OCI-LY7 (cell line): ENCODE measurements at regions not wholly inside any gene's neighbourhood (a gene's known extent, or its start where the extent isn't known, plus 50 kb on each side); places are given as distances from the start of the nearest gene placed in this dataset.

Source experiments
- BruUV-seq: library from RNA; stranded (reverse); fragments of 400-500 nt; replicated peaks from 2 replicates; lab custom pipeline; 2021; lab: Mats Ljungman, UMichigan
- CTCF ChIA-PET: fragments of 300-600 bp; sonication (Branson Sonifier 250); formaldehyde crosslinking; loops from one replicate; lab custom pipeline; 2022; ENCODE audit warnings: antibody characterized with exemption; ENCODE audit not compliant: unreplicated experiment; lab: Charles Lee
- POLR2A ChIA-PET: fragments of 300-600 bp; sonication (Branson Sonifier 250); formaldehyde crosslinking; loops from one replicate; lab custom pipeline; 2022; ENCODE audit warnings: antibody characterized with exemption; lab: Charles Lee
- DNase-seq: peaks from one replicate; pipeline ENCODE4 v3.0.0-alpha.2; 2015; ENCODE audit warnings: low spot score
- H2AFZ ChIP-seq: fragments of 200-600 bp; sonication (generic), shearing (Covaris generic); 2 replicates; pipeline ENCODE4 v1.6.1; 2014; ENCODE audit warnings: mild to moderate bottlenecking, antibody characterized with exemption, low read length, moderate library complexity
- H3K27ac ChIP-seq: fragments of 200-600 bp; sonication (generic); 2 replicates; pipeline ENCODE4 v1.5.1; 2014; ENCODE audit warnings: mixed run types, low read depth, mild to moderate bottlenecking, moderate library complexity, low read length, inconsistent platforms; ENCODE audit not compliant: poor library complexity, severe bottlenecking
- H3K36me3 ChIP-seq: fragments of 200-600 bp; sonication (generic); 2 replicates; pipeline ENCODE4 v1.6.1; 2014; ENCODE audit warnings: mild to moderate bottlenecking, antibody characterized with exemption, low read length, moderate library complexity, mixed read lengths; ENCODE audit not compliant: insufficient read depth
- H3K4me1 ChIP-seq: fragments of 200-600 bp; sonication (generic); 2 replicates; pipeline ENCODE4 v1.5.1; 2014; ENCODE audit warnings: mild to moderate bottlenecking, low read length; ENCODE audit not compliant: insufficient read depth, poor library complexity, severe bottlenecking
- H3K4me2 ChIP-seq: fragments of 200-600 bp; sonication (generic); 2 replicates; pipeline ENCODE4 v1.6.1; 2014; ENCODE audit warnings: mild to moderate bottlenecking, low read length
- H3K4me3 ChIP-seq: fragments of 200-600 bp; sonication (generic); 2 replicates; pipeline ENCODE4 v1.5.1; 2014; ENCODE audit warnings: mild to moderate bottlenecking, low read depth, low read length; ENCODE audit not compliant: poor library complexity, severe bottlenecking
- H3K79me2 ChIP-seq: fragments of 200-600 bp; sonication (generic); 2 replicates; pipeline ENCODE4 v1.6.1; 2016; ENCODE audit warnings: low read depth, mild to moderate bottlenecking, low read length, moderate library complexity, mixed read lengths; ENCODE audit not compliant: insufficient read depth
- H3K9me2 ChIP-seq: fragments of 200-600 bp; sonication (generic); 2 replicates; pipeline ENCODE4 v1.6.1; 2016; ENCODE audit warnings: mild to moderate bottlenecking, low read length, mixed read lengths; ENCODE audit not compliant: insufficient read depth
- H3K9me3 ChIP-seq: fragments of 200-600 bp; sonication (generic); 2 replicates; pipeline ENCODE4 v1.6.1; 2014; ENCODE audit warnings: mild to moderate bottlenecking, mixed run types, low read length, mixed read lengths
- H4K20me1 ChIP-seq: fragments of 200-600 bp; sonication (generic); 2 replicates; pipeline ENCODE4 v1.6.1; 2014; ENCODE audit warnings: mild to moderate bottlenecking, antibody characterized with exemption, low read length, moderate library complexity, mixed read lengths; ENCODE audit not compliant: insufficient read depth
- CTCF ChIP-seq: fragments of 200-600 bp; sonication (generic); conservative IDR thresholded peaks from 2 replicates; pipeline ENCODE4 v1.5.1; 2014; ENCODE audit warnings: mild to moderate bottlenecking, antibody characterized with exemption, low read length, moderate library complexity, mixed read lengths
- EZH2phosphoT487 ChIP-seq: fragments of 200-600 bp; sonication (generic); IDR thresholded peaks from 2 replicates; pipeline ENCODE4 v1.6.1; 2018; ENCODE audit warnings: low read depth, borderline replicate concordance, mild to moderate bottlenecking, mixed run types, antibody characterized with exemption, low read length, moderate library complexity, mixed read lengths
- intact Hi-C: fragments of 100-400 bp; cut with micrococcal nuclease; formaldehyde crosslinking; loops from one replicate; pipeline ENCODE4 v1.10.0; 2022; ENCODE audit not compliant: unreplicated experiment

- POLR2A ChIA-PET = interaction anchor here (1.7 kb wide), 1 partner anchor 38 kb away, joined by 4 read pairs; no protein-coding TSS in a partner anchor
- Histone ChIP-seq H3K36me3 (no peaks in the 10 kb centered on the region), H4K20me1 (no peaks in the 10 kb centered on the region), H3K27ac (no peak overlapping the region), H3K9me2 (no peaks in the 10 kb centered on the region), H3K4me3 (no peak overlapping the region), H3K4me2 (no peak overlapping the region), H3K9me3 (no peaks in the 10 kb centered on the region), H3K4me1 (no peaks in the 10 kb centered on the region), H3K79me2 (no peaks in the 10 kb centered on the region), H2AFZ (no peak overlapping the region)
- no peak for DNase-seq
- CTCF ChIA-PET = no interaction called here
- no TSS peak for BruUV-seq
- TF ChIP-seq EZH2phosphoT487 (no peak), CTCF (no peak)
- intact Hi-C loops = no loop called here
These were observed 371.8 kb downstream of the BCL11B start for GRCh38 chr14:98900236-98900635.

DNA sequence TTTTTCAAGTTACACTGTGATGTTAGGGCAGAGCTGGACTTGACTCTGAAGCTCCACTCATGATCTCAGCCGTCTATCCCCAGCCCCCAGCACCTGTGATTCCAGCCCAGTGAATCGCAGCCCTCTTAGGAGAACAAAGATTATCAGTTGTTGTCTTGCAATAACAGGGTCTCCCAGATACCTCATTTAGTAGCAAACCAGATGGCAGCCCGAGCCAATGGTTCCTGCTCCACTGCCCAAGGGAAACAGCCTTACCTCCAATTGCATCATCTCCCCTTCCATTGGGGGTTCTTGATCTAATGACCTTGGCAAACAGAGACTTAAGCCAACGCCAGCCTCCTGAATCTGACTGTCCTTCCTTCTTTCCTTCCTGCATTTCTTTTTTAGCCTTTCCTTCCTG is 371.2 kb downstream of the BCL11B start:
- no peaks in the 10 kb centered on the region for H3K4me1 ChIP-seq
- peak; percentile 1 for DNase-seq
- H3K27ac ChIP-seq = no peak overlapping the region
- TF ChIP-seq CTCF = no peak
- TF ChIP-seq EZH2phosphoT487 = no peak
- no peaks in the 10 kb centered on the region for H4K20me1 ChIP-seq
- H3K79me2 ChIP-seq = no peaks in the 10 kb centered on the region
- CTCF ChIA-PET = no interaction called here
- no peaks in the 10 kb centered on the region for H3K9me3 ChIP-seq
- H2AFZ ChIP-seq = no peak overlapping the region
- H3K36me3 ChIP-seq = no peaks in the 10 kb centered on the region
- BruUV-seq = no TSS peak
- H3K9me2 ChIP-seq = no peaks in the 10 kb centered on the region
- H3K4me3 ChIP-seq = no peak overlapping the region
- intact Hi-C loops = no loop called here
- POLR2A ChIA-PET = interaction anchor here (1.7 kb wide), 1 partner anchor 39 kb away, joined by 4 read pairs; no protein-coding TSS in a partner anchor
- H3K4me2 ChIP-seq = no peak overlapping the region

- Histone ChIP-seq H3K4me3 (no peak overlapping the region), H4K20me1 (no peaks in the 10 kb centered on the region), H3K27ac (no peak overlapping the region), H3K4me1 (no peaks in the 10 kb centered on the region), H3K9me2 (no peaks in the 10 kb centered on the region), H3K79me2 (no peaks in the 10 kb centered on the region), H3K36me3 (no peaks in the 10 kb centered on the region), H3K4me2 (no peak overlapping the region), H2AFZ (no peak overlapping the region), H3K9me3 (no peaks in the 10 kb centered on the region)
- no TSS peak for BruUV-seq
- ChIA-PET POLR2A (interaction anchor here (0.6 to 1.7 kb wide), 2 partner anchors 39 to 194 kb away, joined by 3 to 4 read pairs; no protein-coding TSS in a partner anchor), CTCF (interaction anchor here (0.7 kb wide), 1 partner anchor 422 kb away, joined by 4 read pairs; no protein-coding TSS in a partner anchor)
- intact Hi-C loops = no loop called here
- TF ChIP-seq CTCF (no peak), EZH2phosphoT487 (no peak)
- DNase-seq = no peak
These were observed 370.3 kb downstream of the BCL11B start for GRCh38 chr14:98901511-98902205.
